ENCODE measurements at regions not wholly inside any gene's neighbourhood (a gene's known extent, or its start where the extent isn't known, plus 50 kb on each side); places are given as distances from the start of the nearest gene placed in this dataset.

DNA sequence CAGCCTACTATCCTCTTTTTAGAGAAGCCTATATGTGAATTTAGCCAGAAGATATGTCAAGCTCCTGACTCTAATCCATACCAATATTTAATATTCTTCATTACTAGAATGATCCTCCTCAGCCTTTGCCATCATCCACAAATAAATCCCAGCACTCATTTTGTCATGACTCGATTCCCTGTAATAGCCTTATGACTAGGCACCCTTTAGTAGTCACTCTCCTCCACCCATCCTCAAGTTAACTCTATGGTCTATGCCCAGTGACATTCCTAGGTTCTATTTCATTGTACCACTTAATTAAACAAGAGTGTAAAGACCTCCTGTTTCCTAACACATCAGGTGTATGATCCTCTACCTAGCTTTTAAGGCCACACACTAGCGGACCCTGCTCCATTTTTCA lies 450.4 kb upstream of the CITED2 start:
- Mint-ChIP-seq H3K4me1 (ENCODE audit: low read depth, unreplicated experiment) (peaks cover 6% of the 10 kb centered on the region), H3K27ac (ENCODE audit: unreplicated experiment) (no peak overlapping the region), H3K4me3 (ENCODE audit: unreplicated experiment) (no peak overlapping the region), H3K36me3 (ENCODE audit: low read depth, unreplicated experiment) (no peaks in the 10 kb centered on the region), H3K27me3 (ENCODE audit: low read depth, unreplicated experiment) (no peaks in the 10 kb centered on the region), H3K9me3 (ENCODE audit: unreplicated experiment) (peaks cover 3% of the 10 kb centered on the region)
- no peak overlapping the region for H3K4me2 ChIP-seq (ENCODE audit: low read length)
- no peaks in the 10 kb centered on the region for H3K9me3 ChIP-seq (ENCODE audit: insufficient read depth, low read depth, low read length)
- H2AFZ ChIP-seq (ENCODE audit: low read depth, low read length): no peak overlapping the region
- peaks cover under 1% of the 10 kb centered on the region for H3K4me1 ChIP-seq (ENCODE audit: insufficient read depth, low read length)
- H3K79me2 ChIP-seq (ENCODE audit: insufficient read depth, low read length): no peaks in the 10 kb centered on the region
- DNase-seq (ENCODE audit: low read depth) (no peak), FAIRE-seq (no peak)
- no peak overlapping the region for H3K4me3 ChIP-seq (ENCODE audit: insufficient read depth, low read depth, low read length)
- no peaks in the 10 kb centered on the region for H4K20me1 ChIP-seq (ENCODE audit: insufficient read depth, low read length)
- no peak overlapping the region for H3K27ac ChIP-seq (ENCODE audit: low read depth, low read length)
- no peaks in the 10 kb centered on the region for H3K36me3 ChIP-seq (ENCODE audit: insufficient read depth, low read length)
- no peak overlapping the region for H3K9ac ChIP-seq (ENCODE audit: low read length)
- H3K27me3 ChIP-seq (ENCODE audit: insufficient read depth, low read length): no peaks in the 10 kb centered on the region
- TF ChIP-seq, protein P1, sequence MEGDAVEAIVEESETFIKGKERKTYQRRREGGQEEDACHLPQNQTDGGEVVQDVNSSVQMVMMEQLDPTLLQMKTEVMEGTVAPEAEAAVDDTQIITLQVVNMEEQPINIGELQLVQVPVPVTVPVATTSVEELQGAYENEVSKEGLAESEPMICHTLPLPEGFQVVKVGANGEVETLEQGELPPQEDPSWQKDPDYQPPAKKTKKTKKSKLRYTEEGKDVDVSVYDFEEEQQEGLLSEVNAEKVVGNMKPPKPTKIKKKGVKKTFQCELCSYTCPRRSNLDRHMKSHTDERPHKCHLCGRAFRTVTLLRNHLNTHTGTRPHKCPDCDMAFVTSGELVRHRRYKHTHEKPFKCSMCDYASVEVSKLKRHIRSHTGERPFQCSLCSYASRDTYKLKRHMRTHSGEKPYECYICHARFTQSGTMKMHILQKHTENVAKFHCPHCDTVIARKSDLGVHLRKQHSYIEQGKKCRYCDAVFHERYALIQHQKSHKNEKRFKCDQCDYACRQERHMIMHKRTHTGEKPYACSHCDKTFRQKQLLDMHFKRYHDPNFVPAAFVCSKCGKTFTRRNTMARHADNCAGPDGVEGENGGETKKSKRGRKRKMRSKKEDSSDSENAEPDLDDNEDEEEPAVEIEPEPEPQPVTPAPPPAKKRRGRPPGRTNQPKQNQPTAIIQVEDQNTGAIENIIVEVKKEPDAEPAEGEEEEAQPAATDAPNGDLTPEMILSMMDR (IDR thresholded peaks at IDR 0.05; ENCODE audit: insufficient read depth, low read depth, low read length): no peak
- TF ChIP-seq EZH2 (IDR thresholded peaks at IDR 0.05; ENCODE audit: insufficient read depth, low read length): no peak

DNA sequence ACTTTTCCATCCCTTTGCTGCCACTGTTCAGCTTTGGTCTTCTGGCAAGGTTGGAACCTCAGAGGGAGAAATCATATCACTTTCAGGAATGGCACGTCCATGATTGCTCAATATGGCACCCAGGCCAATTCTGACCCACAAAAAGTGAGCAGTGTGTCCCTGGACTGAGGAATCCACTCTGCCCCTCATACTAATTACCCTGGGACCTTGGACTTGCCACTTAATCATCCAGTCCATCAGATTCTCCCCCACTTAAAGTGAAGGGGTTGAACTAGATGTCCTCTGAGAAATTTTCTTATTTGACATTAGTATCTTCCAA lies 449.3 kb upstream of the CITED2 start:
- no peak for FAIRE-seq

DNA sequence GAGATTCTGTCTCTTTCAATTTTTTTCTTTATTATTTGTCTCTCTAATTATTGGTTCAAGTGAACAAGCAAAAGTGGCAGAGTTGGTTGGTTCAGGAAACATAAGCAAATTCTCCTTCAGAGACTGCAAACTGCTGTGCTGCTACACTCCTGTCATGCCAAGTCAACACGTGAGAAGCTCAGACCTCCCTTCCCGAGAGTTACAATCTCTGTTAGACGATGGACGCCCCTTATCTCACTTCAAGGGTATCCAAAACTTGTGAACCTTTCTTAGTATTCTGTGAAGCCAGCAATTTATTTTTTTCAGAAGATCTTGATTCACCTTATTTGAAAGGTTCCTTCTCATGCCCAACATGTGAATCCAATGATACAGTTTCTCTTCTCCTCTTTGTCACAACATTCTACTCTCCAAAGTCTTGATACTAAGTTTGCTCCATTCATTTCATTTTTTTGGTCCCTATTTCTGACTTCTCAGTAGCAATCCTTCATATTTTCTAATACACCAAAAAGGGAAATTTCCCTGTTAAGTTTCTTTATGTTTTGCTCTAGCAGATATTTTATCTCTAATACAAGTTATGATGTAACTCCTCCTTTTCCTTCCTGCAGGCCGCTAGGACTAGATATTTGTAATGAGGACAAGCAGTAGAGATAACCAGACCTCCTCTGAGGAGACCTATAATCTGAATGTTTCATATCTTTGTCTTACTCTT lies 448.8 kb upstream of the CITED2 start:
- Histone ChIP-seq H3K79me2 (ENCODE audit: insufficient read depth, low read length) (no peaks in the 10 kb centered on the region), H2AFZ (ENCODE audit: low read depth, low read length) (no peak overlapping the region), H3K36me3 (ENCODE audit: insufficient read depth, low read length) (no peaks in the 10 kb centered on the region), H3K27ac (ENCODE audit: low read depth, low read length) (no peak overlapping the region), H3K4me1 (ENCODE audit: insufficient read depth, low read length) (peaks cover 5% of the 10 kb centered on the region), H3K9ac (ENCODE audit: low read length) (no peak overlapping the region), H3K9me3 (ENCODE audit: insufficient read depth, low read depth, low read length) (no peaks in the 10 kb centered on the region), H3K4me2 (ENCODE audit: low read length) (no peak overlapping the region), H3K27me3 (ENCODE audit: insufficient read depth, low read length) (no peaks in the 10 kb centered on the region), H4K20me1 (ENCODE audit: insufficient read depth, low read length) (no peaks in the 10 kb centered on the region), H3K4me3 (ENCODE audit: insufficient read depth, low read depth, low read length) (no peak overlapping the region)
- Mint-ChIP-seq H3K27me3 (ENCODE audit: low read depth, unreplicated experiment) (no peaks in the 10 kb centered on the region), H3K36me3 (ENCODE audit: low read depth, unreplicated experiment) (no peaks in the 10 kb centered on the region), H3K4me3 (ENCODE audit: unreplicated experiment) (no peak overlapping the region), H3K27ac (ENCODE audit: unreplicated experiment) (no peak overlapping the region), H3K9me3 (ENCODE audit: unreplicated experiment) (peaks cover 3% of the 10 kb centered on the region), H3K4me1 (ENCODE audit: low read depth, unreplicated experiment) (peaks cover 8% of the 10 kb centered on the region)
- no peak for TF ChIP-seq EZH2 (IDR thresholded peaks at IDR 0.05; ENCODE audit: insufficient read depth, low read length)
- TF ChIP-seq, protein P1 (IDR thresholded peaks at IDR 0.05; ENCODE audit: insufficient read depth, low read depth, low read length): no peak
- FAIRE-seq: no peak
- DNase-seq (ENCODE audit: low read depth): no peak

More for the DNA sequence above, 449.3 kb upstream of the CITED2 start:
- H3K36me3 ChIP-seq (ENCODE audit: insufficient read depth, low read length): no peaks in the 10 kb centered on the region
- peaks cover 5% of the 10 kb centered on the region for H3K4me1 ChIP-seq (ENCODE audit: insufficient read depth, low read length)
- no peaks in the 10 kb centered on the region for H3K27me3 ChIP-seq (ENCODE audit: insufficient read depth, low read length)
- H3K9ac ChIP-seq (ENCODE audit: low read length): no peak overlapping the region
- no peak overlapping the region for H3K4me3 ChIP-seq (ENCODE audit: insufficient read depth, low read depth, low read length)
- TF ChIP-seq, protein P1 (IDR thresholded peaks at IDR 0.05; ENCODE audit: insufficient read depth, low read depth, low read length): no peak
- TF ChIP-seq EZH2 (IDR thresholded peaks at IDR 0.05; ENCODE audit: insufficient read depth, low read length): no peak
- no peaks in the 10 kb centered on the region for H3K79me2 ChIP-seq (ENCODE audit: insufficient read depth, low read length)
- Mint-ChIP-seq H3K36me3 (ENCODE audit: low read depth, unreplicated experiment) (no peaks in the 10 kb centered on the region), H3K27ac (ENCODE audit: unreplicated experiment) (no peak overlapping the region), H3K9me3 (ENCODE audit: unreplicated experiment) (peaks cover 3% of the 10 kb centered on the region), H3K4me3 (ENCODE audit: unreplicated experiment) (no peak overlapping the region), H3K27me3 (ENCODE audit: low read depth, unreplicated experiment) (no peaks in the 10 kb centered on the region), H3K4me1 (ENCODE audit: low read depth, unreplicated experiment) (peaks cover 8% of the 10 kb centered on the region)
- no peak overlapping the region for H3K27ac ChIP-seq (ENCODE audit: low read depth, low read length)
- no peak overlapping the region for H2AFZ ChIP-seq (ENCODE audit: low read depth, low read length)
- DNase-seq (ENCODE audit: low read depth): no peak
- no peak overlapping the region for H3K4me2 ChIP-seq (ENCODE audit: low read length)
- H4K20me1 ChIP-seq (ENCODE audit: insufficient read depth, low read length): no peaks in the 10 kb centered on the region
- H3K9me3 ChIP-seq (ENCODE audit: insufficient read depth, low read depth, low read length): no peaks in the 10 kb centered on the region
